ENCODE measurements at regions not wholly inside any gene's neighbourhood (a gene's known extent, or its start where the extent isn't known, plus 50 kb on each side); places are given as distances from the start of the nearest gene placed in this dataset.

GRCh38 chr2:64866797-64867196 lies 122.4 kb upstream of the SLC1A4 start:
- Histone ChIP-seq H3K4ac (replicated peaks; ENCODE audit: insufficient read length, low read depth, low read length) (no peak overlapping the region), H3K36me3 (ENCODE audit: control insufficient read depth in 2 of 4, insufficient read depth in 4 of 4, low read length in 3 of 4) (no peaks in the 10 kb centered on the region), H4K5ac (ENCODE audit: insufficient read length, low read depth, low read length) (no peak overlapping the region), H2BK20ac (ENCODE audit: low read length) (no peak overlapping the region), H3K27me3 (replicated peaks in 1 of 4; ENCODE audit: control insufficient read depth in 3 of 4, extremely low read depth in 1 of 4, insufficient read depth in 3 of 4, low read length in 3 of 4) (peaks cover 3 to 31% (median 26%) of the 10 kb centered on the region in 4 experiments), H2BK120ac (replicated peaks; ENCODE audit: low read depth, low read length) (no peak overlapping the region), H2BK5ac (ENCODE audit: low read depth, low read length) (no peak overlapping the region), H2BK15ac (ENCODE audit: low read length) (0 out of 2 replicates have a peak overlapping the region, but pooled peaks have one; percentile 8), H3K79me1 (ENCODE audit: low read depth, low read length) (no peaks in the 10 kb centered on the region), H3K56ac (replicated peaks; ENCODE audit: insufficient read length, low read depth, low read length) (no peak overlapping the region), H3K18ac (ENCODE audit: extremely low read depth, low read length) (no peak overlapping the region), H3K14ac (ENCODE audit: insufficient read length) (no peak overlapping the region), H3K4me1 (replicated peaks in 1 of 4; ENCODE audit: control insufficient read depth in 3 of 4, insufficient read depth in 4 of 4, low read length in 3 of 4) (peaks cover 0 to 7% (median 5%) of the 10 kb centered on the region in 4 experiments; a peak in 4 of 7 replicates), H4K8ac (ENCODE audit: extremely low read depth, insufficient read depth, low read length) (no peak overlapping the region), H3K9me3 (ENCODE audit: insufficient read depth in 2 of 2, low read depth in 1 of 2, low read length in 1 of 2) (no peaks in the 10 kb centered on the region), H2AK5ac (ENCODE audit: low read depth, low read length) (no peak overlapping the region), H3K27ac (ENCODE audit: low read depth, low read length) (no peak overlapping the region), H3K4me2 (ENCODE audit: insufficient read depth in 1 of 2, low read depth in 2 of 2, low read length in 2 of 2) (no peak overlapping the region), H4K91ac (replicated peaks; ENCODE audit: insufficient read length, low read length) (no peak overlapping the region), H3K23ac (ENCODE audit: insufficient read length) (no peak overlapping the region), H4K20me1 (replicated peaks in 1 of 2; ENCODE audit: control insufficient read depth in 1 of 2, insufficient read depth in 2 of 2, low read length in 2 of 2) (no peaks in the 10 kb centered on the region), H3K4me3 (ENCODE audit: extremely low read depth in 1 of 4, insufficient read depth in 2 of 4, low read depth in 3 of 4, low read length in 4 of 4) (no peak overlapping the region), H2AFZ (ENCODE audit: low read length) (no peak overlapping the region), H2BK12ac (ENCODE audit: low read depth, low read length) (no peak overlapping the region), H3K79me2 (ENCODE audit: control insufficient read depth in 1 of 2, insufficient read depth in 2 of 2, low read length in 2 of 2) (no peaks in the 10 kb centered on the region), H3K23me2 (ENCODE audit: low read depth, low read length) (peaks cover 5% of the 10 kb centered on the region; the same call in 1 of the 2 replicates), H3K9ac (replicated peaks in 1 of 4; ENCODE audit: extremely low read depth in 1 of 4, low read depth in 3 of 4, low read length in 3 of 4) (no peak overlapping the region)
- ChIA-PET POLR2A (ENCODE audit: partially characterized antibody) (interaction anchor here (0.7 kb wide), 1 partner anchor 260 kb away, joined by 3 read pairs; no protein-coding TSS in a partner anchor), CTCF (ENCODE audit: partially characterized antibody) (interaction anchor here (0.5 to 3.6 kb wide), 25 partner anchors 9 to 537 kb away, joined by 3 to 22 read pairs (median 4); partner anchors contain the start of gene SERTAD2)
- DNase-seq (ENCODE audit: low read depth in 1 of 2, low spot score in 2 of 2) (no peak), FAIRE-seq (no peak)
- WGBS, 2 experiments (ENCODE audit: extremely low coverage in 1 of 2, insufficient coverage in 1 of 2, insufficient read length in 1 of 2, insufficient replicate concordance in 2 of 2, low coverage in 1 of 2, low lambda C conversion rate in 2 of 2, missing lambda C conversion rate in 1 of 2), result 86% methylated on average over 8 of the region's 8 CpGs; no CpG with 5 or more reads in 1 of the 2 experiments
- TF ChIP-seq E2F6 (IDR thresholded peaks at IDR 0.05), result no peak
- TF ChIP-seq, protein P1, sequence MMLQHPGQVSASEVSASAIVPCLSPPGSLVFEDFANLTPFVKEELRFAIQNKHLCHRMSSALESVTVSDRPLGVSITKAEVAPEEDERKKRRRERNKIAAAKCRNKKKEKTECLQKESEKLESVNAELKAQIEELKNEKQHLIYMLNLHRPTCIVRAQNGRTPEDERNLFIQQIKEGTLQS (IDR thresholded peaks at IDR 0.05; ENCODE audit: insufficient read depth, low read depth, low read length), result no peak
- no peak for TF ChIP-seq KDM5A (IDR thresholded peaks at IDR 0.05; ENCODE audit: low read length)
- TF ChIP-seq, protein P2, sequence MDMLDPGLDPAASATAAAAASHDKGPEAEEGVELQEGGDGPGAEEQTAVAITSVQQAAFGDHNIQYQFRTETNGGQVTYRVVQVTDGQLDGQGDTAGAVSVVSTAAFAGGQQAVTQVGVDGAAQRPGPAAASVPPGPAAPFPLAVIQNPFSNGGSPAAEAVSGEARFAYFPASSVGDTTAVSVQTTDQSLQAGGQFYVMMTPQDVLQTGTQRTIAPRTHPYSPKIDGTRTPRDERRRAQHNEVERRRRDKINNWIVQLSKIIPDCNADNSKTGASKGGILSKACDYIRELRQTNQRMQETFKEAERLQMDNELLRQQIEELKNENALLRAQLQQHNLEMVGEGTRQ (IDR thresholded peaks at IDR 0.05; ENCODE audit: low read length), result no peak
- no peak for TF ChIP-seq SP2 (IDR thresholded peaks at IDR 0.05; ENCODE audit: low read length)
- TF ChIP-seq PHF8 (conservative IDR thresholded peaks at IDR 0.05; ENCODE audit: low read depth, low read length), result no peak
- TF ChIP-seq CEBPB (IDR thresholded peaks at IDR 0.05; ENCODE audit: low read depth, low read length), result no peak
- TF ChIP-seq YY1 (IDR thresholded peaks at IDR 0.05; ENCODE audit: low read depth, low read length), result no peak
- no peak for TF ChIP-seq SP4 (IDR thresholded peaks at IDR 0.05; ENCODE audit: low read length)
- TF ChIP-seq CBX8 (IDR thresholded peaks at IDR 0.05; ENCODE audit: borderline replicate concordance, low read depth, low read length), result no peak

All from H1 (cell line).